Loucy (cell line): ENCODE measurements at regions not wholly inside any gene's neighbourhood (a gene's known extent, or its start where the extent isn't known, plus 50 kb on each side); places are given as distances from the start of the nearest gene placed in this dataset.

Source experiments
- EZH2phosphoT487 ChIP-seq: fragments of 200-600 bp; IDR thresholded peaks from 2 replicates; pipeline ENCODE4 v1.6.1; 2018; ENCODE audit warnings: antibody characterized with exemption, mild to moderate bottlenecking, moderate library complexity, borderline replicate concordance
- TF ChIP-seq, protein P1 (sequence below): fragments of 200-600 bp; sonication (generic); conservative IDR thresholded peaks from 2 replicates; pipeline ENCODE4 v1.5.1; 2014; ENCODE audit warnings: mild to moderate bottlenecking, antibody characterized with exemption, low read length

DNA sequence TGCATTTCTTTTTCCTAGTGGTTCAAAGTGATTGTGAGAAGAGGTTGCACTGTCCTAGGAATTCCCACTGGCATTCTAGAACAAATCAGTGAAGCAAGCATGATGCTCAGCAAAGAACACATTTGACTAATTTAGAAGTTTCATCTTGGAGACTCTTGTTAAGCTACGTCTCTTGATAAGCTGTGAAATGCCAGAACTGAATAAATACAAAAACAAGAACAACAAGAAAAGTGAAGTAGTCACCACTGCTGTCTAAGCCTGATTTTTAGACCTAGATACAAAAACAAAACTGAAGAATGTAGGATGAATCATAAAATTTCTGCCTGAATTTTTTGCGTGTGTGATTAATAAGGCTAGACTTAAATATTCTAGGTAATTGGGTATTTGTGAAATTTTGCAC, 1162.4 kb downstream of the TUSC7 start:
- TF ChIP-seq, protein P1, sequence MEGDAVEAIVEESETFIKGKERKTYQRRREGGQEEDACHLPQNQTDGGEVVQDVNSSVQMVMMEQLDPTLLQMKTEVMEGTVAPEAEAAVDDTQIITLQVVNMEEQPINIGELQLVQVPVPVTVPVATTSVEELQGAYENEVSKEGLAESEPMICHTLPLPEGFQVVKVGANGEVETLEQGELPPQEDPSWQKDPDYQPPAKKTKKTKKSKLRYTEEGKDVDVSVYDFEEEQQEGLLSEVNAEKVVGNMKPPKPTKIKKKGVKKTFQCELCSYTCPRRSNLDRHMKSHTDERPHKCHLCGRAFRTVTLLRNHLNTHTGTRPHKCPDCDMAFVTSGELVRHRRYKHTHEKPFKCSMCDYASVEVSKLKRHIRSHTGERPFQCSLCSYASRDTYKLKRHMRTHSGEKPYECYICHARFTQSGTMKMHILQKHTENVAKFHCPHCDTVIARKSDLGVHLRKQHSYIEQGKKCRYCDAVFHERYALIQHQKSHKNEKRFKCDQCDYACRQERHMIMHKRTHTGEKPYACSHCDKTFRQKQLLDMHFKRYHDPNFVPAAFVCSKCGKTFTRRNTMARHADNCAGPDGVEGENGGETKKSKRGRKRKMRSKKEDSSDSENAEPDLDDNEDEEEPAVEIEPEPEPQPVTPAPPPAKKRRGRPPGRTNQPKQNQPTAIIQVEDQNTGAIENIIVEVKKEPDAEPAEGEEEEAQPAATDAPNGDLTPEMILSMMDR = no peak
- TF ChIP-seq EZH2phosphoT487 = no peak
